SKM-1 (cell line): ENCODE measurements at regions not wholly inside any gene's neighbourhood (a gene's known extent, or its start where the extent isn't known, plus 50 kb on each side); places are given as distances from the start of the nearest gene placed in this dataset.
A peak's percentile ranks its signal among the peaks of the same experiment; 100 is the strongest.
"Not testable (repeated sequence)": the region's sequence is repeated elsewhere in the genome, so short reads cannot be mapped to it uniquely, and the experiment has no call there.

ENCODE experiments used
- DNase-seq: peaks from one replicate; lab custom pipeline; 2025; ENCODE audit not compliant: unreplicated experiment; lab: John Stamatoyannopoulos, UW

DNA sequence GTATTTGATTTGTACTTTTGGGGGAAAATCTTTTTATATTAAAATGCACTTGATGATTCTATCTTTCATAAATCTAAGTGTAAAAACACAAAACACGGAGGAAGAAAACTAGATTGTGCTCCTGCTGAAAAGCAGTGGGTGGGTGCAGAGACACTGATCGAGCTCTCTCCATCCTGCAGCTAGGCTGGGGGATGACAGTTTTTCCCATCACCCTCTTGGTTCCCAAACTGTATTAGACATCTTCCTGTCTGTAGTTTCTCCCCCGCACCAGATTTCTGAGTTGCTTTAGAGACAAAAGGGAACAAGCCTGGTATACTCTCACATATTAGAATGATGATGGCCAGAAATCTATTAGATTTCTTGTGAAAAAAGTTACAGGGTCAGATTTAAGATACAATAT is 99.6 kb downstream of the FAM114A2 start:
- DNase-seq, result no peak

DNA sequence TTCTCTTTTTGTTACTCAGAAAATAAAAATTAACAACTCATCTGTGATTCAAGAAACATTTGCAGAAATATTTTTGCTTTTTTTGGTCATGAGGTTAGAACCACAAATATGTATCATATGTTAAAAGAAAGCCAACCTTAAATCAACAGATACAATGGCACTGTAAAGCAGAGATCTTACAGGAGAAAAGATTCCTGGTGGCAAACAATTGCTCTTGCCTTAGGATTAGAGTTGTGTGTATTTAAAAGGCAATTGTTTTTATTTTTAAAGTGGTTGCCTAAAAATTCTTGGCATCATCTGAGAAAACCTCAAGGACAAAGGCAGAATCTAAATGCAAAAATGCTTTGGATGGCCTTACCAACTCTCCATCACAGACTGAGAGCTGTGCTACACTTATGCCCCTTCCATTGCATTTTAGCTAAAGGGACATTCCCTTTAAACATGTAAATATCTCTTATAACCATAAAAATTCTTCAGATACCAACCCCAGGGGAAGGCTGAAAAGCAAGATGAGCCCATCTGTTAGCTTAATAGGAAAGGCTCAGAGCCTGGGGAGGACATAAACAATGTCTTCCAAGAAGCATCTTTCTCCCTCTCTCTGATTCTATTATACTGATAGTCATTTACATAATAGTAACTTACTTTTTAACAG is 100.4 kb downstream of the FAM114A2 start:
- DNase-seq, result no peak

DNA sequence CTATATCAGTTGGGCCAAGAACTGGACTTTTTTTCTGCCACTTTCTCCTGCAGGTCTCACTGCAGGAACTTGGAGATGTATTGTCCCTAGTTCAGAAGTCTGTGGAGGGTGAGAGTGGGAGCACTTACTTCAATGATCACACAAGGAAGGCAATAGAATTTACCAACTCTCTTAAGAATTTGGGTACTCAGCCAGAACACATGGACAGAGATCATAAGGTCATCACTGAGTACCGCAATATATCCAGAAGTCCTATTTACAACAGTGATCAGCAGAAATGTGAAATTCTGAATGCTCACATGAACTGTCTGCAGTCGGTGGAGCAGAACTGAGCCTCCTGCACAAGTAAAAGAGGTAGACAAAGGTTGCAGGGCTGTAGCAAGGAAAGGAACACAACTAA is 101.0 kb downstream of the FAM114A2 start:
- no peak for DNase-seq

DNA sequence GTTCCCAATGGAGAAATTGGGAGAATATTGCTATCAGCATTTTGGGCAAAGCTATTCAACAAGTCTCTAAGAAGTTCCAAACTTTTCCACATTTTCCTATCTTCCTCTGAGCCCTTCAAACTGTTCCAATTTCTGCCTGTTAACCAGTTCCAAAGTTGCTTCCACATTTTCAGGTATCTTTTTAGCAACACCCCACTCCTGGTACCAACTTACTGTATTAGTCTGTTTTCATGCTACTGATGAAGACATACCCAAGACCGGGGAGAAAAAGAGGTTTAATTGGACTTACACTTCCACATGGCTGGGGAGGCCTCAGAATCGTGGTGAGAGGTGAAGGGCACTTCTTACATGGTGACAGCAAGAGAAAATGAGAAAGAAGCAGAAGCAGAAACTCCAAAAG is 103.6 kb downstream of the FAM114A2 start:
- not testable (repeated sequence) for DNase-seq

DNA sequence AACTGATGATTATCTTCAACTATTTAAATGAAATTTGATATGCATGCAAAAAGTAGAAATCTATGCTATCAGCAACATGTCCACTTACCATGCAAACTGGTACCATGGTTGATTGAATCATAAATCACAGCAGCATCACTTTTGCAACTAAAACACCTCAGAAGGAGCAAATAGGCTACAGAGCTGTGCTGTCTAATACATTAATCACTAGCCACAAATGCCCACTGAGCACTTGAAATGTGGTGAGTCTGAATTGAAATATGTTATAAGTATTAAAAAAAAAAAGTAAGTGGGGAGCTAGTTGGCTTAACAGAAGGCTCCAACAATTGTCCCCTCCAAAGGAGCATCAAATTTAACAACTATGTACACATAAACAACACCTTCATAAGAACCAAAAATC is 112.5 kb downstream of the FAM114A2 start:
- no peak for DNase-seq

DNA sequence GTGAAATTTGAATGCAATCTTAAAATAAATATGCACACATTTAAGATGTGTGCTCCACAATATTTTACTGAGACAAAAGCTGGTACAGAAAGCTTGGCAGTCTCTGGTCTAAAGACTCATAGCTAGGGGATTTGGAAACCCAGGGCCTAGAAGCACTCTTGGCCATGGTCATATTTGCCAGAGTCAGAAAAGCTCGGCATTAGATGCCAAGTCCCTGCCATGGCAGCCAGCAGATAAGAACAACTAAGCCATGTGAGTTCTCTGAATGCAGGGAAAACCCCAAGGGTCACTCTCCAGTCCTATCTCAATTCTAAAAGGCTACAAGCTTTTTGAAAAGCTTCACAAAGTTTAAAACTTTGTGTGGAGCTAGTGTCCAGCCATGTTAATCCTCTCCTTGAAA is 119.5 kb downstream of the FAM114A2 start:
- DNase-seq, result no peak

DNA sequence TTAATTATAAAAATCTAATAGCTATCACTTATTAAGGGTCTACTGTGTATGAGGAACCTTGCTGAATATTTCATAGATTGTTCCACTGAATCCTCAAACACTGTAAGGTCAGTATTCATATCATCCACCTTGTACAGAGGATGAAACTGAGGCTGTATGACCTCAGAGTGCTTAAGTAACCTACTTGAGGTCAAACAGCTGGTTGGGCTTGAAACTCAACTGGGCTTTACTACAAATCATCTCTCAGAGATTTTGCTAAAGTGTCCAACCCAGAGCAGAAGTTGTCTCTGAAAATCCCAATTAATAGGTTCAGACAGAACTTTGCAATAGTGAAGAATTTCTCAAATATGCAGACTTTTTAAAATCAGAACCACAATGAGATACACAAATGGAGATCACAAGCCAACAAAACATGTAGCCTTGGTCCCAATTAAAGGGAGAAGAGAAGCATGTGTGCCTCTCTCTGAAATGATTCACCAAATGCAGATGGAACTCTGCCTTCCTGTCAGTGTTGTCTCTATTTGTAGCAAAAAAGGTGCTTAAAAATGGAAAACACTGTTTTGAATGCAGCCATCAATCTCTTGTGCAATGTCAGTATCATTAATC is 131.4 kb downstream of the FAM114A2 start:
- no peak for DNase-seq

DNA sequence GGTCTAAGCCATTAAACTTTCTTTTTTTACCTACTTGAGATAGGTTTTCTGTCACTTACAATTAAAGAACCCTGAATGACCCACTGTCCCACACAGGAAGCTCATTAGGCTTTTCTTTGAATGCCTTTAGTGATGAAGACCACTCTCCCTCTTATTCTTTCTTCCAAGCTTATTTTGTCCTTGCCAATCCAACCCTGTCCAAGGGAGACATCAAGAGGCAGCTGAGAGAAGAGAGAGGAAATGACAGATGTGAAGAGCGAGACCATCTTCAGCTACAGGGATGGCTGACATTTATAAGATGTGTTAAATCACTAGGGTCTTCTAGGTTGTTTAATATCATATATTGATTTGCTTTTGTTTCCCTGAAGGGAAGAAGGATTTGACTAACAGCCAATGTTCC is 133.5 kb downstream of the FAM114A2 start:
- no peak for DNase-seq

DNA sequence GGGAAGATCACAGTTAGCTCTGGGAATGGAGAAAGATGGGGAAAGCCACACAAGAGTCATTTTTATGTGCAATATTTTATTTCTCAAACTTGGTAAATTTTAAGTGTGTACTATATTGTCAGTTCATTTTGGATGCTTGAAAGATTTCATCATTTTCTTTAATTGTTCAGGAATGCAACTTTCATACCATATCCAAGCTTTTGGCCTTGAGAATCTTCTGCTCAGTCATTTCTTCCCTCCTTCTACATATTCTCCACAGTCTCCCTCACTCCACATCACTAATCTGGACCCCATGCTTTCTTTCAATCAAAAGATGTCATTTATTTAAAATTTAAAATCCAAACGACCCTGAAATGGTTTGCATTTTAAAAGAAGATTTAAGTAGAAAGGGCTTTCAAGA is 135.4 kb downstream of the FAM114A2 start:
- DNase-seq, result no peak

DNA sequence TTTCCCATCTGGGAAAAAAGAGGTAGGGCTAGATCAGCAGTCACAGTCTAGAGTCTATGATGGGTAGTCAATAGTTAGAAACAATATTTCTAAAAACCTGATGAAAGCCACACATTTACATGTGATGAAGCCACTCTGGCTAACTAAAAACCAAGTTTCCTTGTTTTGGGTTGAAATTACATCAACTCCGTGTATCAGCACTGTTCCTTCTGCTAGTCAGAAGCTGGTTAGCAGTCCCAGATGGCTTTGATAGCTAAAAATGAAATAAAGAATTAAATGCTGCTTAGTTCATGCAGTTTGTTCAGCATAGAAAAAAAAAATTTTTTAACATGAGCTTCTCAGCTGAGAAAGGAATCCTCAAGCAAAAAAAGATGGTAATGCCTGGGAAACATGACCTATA is 136.7 kb downstream of the FAM114A2 start:
- no peak for DNase-seq

DNA sequence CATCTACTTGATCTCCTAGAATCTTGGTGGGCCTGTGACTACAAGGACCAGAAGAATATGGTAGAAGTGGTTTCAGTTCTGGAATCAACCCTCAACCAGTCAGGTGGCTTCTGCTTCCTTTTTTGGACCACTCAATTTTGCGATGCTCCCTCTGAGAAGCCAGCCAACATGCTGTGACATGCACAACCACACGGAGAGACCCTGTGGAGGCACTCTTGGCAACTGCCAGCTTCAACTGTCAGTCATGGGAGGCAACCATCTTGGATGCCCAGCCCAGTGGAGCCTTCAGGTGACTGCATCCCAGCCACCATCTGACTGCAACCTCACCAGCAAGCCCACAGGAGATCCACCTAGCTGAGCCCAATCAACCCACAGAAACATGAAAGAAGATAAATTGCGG is 137.3 kb downstream of the FAM114A2 start:
- DNase-seq, result no peak

DNA sequence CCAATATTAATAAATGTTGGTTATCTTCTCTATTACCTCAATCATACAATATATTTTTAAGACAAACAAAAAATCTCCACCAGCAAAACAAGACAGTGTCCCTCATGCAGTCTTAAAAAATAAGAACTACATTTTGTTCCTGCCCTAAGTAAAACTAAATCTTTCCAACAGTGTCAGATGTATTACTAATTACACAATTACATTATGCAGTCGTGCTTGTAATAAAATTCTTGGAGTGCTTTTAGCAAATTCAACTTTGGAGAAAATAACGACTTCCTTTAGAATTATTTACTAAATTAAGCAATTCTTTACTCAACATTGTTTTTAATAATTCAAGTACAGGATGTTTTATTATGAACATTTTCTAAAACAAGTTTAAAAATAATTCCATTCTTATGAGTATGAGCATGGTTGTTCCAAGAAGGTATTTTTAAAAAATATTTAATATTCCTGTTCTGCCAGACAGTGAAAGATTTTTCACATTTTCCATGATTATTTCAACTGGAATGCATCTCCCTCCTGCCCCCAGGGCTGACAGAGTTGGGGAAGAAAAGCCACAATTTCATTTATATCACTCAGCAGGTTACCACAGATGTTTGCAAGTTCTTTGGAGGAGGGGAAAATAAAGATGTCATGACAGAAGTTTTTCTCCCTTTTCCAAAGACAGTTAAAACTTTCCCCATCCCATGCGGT is 137.9 kb downstream of the FAM114A2 start:
- no peak for DNase-seq

DNA sequence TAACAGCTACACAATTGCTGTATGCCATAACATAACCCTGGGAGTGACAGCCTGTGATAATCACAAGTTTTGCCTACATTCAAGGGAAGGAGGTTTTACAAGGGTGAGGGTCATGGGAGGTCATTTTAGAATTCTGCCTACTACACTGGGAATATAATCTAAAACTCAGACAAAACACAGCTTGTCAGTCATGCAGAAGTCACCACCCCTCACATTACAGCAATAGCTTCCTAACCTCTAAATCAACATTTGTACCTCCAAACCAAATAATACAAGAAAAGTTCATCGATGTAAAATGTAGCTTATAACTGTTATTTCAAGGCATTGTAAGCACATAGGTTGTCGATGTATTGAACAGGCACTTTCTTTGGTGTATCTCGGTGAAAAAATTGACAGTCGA is 139.0 kb downstream of the FAM114A2 start:
- DNase-seq, result no peak

DNA sequence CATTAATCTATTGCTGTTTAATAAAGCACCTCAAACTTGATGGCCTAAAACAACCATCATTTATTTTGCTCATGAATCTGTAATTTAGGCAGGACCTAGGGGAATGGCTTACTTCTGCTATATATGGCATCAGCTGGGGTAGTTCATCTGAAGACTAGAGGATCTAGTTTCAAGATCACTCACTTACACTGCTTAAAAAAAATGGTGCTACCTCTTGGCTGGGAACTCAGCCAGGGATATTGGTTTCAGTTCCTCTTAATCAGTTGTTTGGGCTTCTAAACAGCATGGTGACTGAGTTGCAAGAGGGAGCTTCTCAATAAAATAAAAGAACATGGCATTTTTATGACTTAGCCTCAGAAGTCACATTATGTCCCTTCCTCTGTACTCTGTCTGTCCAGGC is 142.0 kb downstream of the FAM114A2 start:
- DNase-seq, result peak; percentile 25

DNA sequence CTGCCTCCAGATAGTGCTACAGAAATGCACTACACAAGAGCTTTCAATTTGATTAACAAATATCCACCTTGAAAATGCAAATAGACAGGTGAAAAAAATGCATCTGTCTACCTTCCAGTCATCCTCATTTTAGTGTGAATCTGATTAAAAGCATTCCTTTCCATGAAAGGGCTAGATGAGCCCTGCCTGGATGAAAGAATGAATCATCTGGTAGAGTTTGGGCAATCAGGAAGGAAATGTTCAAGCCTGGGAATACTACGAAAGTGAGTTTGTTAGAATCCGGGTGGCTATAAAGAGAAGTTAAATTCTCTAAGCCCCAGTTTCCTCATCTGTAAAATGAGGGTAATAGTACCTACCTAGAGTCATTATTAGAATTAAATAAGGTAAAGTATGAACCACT is 142.6 kb downstream of the FAM114A2 start:
- DNase-seq, result no peak

DNA sequence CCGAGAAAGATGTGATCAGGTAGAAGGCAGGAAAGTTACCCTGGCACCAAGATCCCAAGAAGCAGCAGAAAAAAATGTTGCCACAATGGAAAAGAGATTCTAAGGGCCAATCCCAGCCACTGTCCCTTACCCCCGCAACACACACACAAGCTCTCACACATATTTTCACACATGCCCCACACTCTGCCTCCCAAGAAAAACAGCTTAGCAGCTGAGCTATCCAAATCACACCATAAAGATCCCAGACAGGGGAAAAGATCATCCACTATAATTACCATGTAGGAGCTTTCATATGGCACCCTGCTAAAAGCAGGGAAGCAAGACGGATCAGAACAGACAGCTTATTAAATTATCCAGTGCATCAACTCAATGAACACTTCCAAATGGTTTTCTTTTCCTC is 143.4 kb downstream of the FAM114A2 start:
- DNase-seq, result no peak

DNA sequence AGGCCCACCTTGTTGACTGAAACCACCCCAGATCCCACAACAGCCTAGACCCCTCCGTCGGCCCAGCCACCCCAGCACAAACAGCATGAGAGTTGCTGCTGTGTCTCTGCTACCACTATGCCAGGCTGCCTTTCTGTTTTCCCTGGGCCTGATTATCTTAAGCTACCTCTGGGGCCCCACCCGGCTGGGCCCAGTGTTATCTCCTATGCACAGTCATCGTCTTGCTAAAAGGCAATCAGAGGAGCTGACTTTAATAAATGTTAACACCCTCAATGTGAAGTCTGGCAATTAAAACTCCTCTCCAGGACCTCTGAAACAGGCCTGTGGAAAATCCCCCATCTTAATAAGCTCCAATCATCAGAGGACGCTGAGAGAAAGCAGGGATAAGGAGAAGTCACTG is 144.9 kb downstream of the FAM114A2 start:
- no peak for DNase-seq

DNA sequence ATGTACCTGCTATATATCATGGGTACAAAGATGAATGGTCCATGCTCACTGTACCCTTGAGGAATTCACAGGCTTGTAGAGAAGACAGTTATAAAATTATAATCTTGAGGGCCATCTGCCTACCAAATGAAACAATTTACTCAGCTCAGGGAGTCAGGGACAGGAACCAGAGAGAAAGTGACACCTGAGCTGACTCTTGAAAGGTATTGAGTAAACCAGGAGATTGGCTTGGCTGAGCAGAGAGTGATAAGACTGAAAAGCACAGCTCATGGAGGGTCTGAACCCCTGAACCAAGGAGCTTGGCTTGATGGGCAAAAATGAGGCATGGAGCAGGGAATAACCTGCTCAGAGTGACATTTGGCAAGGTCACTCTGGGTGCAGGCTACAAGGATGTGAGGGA is 147.3 kb downstream of the FAM114A2 start:
- DNase-seq, result no peak

DNA sequence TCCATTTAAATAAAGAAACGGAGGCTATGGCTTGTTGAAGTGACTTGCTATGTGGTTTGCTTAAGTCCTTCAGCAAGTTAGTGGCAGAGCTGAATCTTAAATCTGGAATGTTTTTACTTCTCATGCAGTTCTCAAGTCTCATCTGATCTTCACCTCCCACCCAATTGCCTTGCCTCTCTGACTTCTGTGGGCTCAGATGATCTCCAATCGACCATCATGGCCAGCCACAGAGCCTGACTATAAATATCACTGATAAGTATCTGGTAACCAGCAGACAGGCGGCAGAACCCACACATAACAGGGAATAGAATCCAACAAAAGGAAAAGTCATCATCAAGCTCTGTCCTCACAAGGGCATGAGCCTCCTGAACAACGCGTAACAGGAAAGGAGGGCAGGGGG is 149.9 kb downstream of the FAM114A2 start:
- DNase-seq, result no peak

DNA sequence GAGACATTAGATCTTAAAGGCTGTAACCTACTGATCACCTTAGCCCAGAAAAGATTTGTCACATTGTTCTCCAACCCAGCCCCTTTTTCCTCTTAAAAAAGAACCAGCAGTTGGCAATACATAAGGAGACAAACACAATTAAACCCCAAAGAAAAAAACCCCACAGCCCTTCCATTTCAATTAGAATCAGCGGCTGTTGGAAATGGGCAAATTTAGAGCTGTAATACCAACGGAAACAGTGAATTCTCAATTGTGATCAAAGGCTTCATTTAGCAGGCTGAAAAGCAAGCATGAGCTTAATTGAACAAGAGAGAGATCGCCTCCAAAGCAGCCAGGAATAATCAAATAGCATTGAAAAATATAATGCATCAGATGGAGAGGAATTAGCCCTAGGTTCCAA is 153.6 kb downstream of the FAM114A2 start:
- DNase-seq, result no peak

DNA sequence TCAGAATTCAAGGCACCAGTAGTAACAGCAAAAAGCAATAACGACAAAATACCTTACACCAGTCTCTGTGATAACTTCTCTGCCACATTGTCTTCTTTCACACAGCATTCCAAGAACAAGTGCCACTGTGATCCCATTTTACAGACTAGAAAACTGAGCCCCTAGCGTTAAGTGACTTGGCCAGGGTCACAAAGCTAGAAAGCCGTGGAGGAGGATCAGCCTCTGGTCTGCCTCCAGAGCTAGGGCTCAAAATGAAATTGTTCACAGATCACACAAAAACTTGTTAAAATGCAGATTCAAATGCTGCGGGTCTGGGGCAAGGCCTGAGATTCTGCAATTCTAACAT is 154.1 kb downstream of the FAM114A2 start:
- DNase-seq, result no peak

DNA sequence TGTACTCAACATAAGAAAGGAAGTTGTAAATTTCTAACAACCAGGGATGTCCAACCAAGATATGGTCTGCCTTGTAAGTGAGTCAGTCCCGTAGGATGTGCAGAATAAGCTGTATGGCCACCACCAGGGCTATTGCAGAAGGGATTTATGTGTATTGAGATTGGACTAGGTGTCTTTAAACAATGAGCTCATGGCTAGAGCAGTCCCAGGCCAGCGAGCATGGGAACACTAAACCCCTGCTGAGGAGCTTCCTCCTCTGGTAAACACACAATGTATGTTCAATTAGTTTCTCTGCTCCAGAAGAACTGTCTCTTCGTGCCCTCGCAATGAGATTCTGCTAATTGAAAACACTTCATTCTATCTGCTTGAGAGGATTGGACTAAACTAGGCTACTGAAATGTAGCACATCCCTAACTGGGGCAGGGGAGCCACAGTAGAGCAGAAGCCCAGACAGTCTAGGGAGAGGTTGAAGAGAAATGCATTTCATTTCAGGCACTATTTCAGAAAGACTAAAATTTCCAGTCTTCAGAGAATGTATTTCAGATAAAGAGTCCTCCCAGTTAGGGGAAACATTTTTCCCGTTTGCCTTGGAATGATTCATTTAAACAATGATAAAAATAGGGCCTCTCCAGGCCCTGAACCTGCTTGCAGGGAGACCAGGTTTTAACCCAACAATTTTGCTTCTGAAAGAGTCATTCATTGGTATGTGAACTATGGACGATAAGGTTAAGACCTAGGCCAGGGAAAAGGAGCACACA is 154.7 kb downstream of the FAM114A2 start:
- DNase-seq, result no peak
